Activated CD8-positive, alpha-beta memory T cell treated with anti-CD3 and anti-CD28 coated beads, Interleukin-2, amount 50 U/mL, for 48 hours (primary cell): ENCODE measurements at regions not wholly inside any gene's neighbourhood (a gene's known extent, or its start where the extent isn't known, plus 50 kb on each side); places are given as distances from the start of the nearest gene placed in this dataset.

Experiments used
- DNase-seq: peaks from one replicate; pipeline ENCODE4 v3.0.0-alpha.2; 2020

- DNase-seq: no peak
These were observed 248.9 kb upstream of the SLC24A2 start for GRCh38 chr9:20037699-20038098.

DNA sequence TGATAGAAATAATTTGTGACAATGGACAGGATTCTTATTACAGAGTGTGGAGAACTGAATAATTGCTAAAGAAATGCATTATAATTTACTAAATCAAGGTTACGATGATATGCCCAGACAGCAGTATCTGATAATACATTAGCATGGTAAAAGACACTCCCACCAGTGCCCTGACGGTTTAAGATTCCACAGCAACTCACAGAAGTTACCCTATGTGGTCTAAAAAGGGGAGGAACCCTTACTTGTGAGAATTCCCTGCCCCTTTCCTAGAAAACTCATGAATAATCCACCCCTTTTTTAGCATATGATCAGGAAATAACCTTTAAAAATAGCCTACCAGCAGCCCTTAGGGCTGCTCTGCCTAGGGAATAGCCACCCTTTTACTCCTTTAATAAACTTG lies 244.7 kb upstream of the SLC24A2 start:
- no peak for DNase-seq

DNA sequence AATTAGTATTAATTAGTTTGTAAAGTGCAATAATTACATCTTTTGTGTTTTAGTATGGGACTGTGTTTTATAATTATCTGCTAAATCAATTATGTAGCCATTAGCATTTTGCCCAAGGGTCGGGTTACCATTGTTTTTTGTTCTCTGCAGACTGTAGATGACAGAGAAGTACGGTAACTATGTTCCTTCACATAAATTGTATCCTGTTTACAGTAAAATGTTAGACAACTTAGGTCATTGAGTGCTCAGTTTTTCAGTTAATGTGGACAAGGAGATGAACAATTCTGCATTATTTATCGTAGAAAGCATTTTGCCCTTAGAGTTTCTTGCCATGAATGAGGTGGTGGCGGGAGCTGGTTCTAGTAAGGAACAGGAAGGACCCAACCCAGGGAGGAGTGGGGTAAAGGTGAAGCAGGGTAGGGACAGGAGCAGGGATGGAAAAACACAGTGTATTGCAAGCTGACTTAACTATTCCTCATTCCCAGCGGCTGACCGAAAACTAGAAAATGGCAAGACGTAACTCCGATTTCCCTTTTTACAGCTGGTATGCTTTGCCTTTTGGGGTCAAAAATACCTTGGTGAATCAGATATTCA lies 243.7 kb upstream of the SLC24A2 start:
- DNase-seq: no peak

DNA sequence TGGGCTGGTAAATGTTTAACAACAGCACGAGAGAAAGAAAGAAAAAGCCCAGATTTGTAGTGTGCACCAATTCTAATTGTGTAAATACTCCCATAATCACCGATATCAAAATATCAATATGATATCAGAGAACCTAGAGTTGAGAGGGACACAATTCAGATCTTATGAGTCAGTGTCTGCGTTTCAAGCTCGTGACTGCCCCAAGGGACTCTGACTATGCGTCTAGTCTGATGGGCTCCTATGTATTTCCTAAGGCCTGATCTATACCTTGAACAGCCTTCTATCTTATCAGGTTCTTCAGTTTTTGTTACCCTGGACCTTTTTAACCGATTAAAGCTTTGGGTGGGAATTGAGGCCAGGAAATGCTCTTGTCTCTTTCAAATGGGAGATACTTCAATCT lies 243.0 kb upstream of the SLC24A2 start:
- no peak for DNase-seq

DNA sequence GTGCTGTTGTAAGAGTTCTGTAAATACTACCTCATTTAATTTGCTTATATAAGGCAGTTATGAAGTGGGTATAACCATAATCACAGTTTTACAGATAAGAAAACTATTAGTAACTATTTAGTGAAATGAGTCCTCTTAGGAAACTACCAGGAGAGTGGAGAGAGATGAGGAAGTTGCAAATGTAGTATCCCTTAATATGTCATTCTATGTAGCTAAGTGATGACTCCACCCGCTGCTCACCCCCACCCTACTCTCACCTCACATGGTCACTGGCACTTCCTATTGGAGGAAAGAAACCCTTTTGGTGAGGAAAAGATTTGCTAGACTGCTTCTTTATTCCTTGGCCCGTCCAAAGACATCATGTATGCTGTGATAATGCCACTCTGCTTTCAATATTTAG lies 241.8 kb upstream of the SLC24A2 start:
- no peak for DNase-seq

- no peak for DNase-seq
These were observed 241.4 kb upstream of the SLC24A2 start for GRCh38 chr9:20030221-20030620.

DNA sequence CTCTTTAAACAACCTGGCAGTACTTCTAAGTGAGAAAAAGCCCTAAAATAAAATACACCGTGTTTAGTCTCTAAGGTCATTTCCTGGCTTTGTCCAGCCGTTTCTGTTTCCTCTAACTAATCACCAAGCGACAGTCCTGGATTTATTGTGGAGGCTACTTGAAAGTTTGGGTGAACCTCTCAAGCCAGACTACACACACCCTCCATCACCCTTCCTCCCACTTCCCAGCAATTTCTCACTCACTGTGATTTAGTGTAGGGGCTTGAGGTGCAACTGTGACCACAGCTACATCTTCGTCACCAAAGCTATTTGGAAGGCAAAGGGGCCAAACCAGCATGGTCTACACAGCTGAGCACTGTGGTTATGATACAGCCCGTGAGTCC lies 240.0 kb upstream of the SLC24A2 start:
- no peak for DNase-seq

DNA sequence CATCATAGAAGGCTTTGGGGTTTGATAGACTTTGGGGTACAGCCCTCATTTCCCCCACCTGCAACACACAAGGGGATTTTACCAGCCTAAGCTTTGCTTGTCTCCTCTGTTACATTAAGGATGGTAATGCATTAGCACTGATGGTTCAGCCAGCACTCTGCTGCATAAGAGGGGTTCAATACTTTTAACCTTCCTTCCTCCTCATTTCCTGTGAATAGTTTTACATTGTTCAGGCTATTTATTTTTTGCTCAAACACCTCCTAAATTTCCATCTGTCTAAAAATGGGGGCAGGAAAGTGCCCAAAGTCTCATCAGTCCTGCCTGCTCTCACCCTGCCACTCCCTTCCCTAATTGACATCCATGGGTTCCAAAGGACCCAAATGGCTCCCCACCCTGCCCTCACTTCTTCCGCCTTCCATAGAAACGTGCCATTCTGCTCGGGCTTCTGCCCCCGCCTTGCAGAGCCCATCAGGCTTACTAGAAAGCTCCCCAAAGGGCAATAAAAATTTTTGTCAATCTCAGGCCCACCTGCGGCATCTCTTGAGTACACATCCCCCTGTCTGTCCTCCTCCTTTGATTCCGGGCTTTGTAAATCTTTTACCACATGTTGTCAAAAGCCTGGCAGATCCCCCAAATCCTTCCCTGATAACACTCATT lies 239.5 kb upstream of the SLC24A2 start:
- no peak for DNase-seq

GRCh38 chr9:20023961-20024571 lies 235.2 kb upstream of the SLC24A2 start:
- DNase-seq: no peak

- DNase-seq: no peak
These were observed 234.5 kb upstream of the SLC24A2 start for GRCh38 chr9:20023210-20023905.

DNA sequence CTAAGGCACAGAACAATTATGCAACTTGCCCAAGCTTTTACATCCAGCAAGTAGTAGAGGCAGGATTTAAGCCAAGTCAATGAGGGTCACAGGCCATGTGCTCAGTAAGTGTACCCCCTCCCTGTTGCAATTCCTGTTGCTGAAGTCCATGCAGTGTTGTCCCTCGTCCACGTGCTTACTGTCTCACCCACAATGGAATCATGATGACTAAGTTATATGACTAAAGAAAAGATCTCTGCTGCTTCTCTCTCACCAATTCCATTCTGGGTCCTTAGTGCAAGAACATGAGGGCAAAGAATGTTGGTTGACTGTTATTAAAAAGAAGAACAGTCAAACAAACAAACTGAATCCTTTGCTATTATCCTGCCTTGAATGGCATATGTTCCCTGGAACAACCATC lies 233.6 kb upstream of the SLC24A2 start:
- no peak for DNase-seq

- DNase-seq: no peak
These were observed 227.8 kb upstream of the SLC24A2 start for GRCh38 chr9:20016611-20017010.

GRCh38 chr9:20015427-20015931 lies 226.6 kb upstream of the SLC24A2 start:
- no peak for DNase-seq

- no peak for DNase-seq
These were observed 225.3 kb upstream of the SLC24A2 start for GRCh38 chr9:20014168-20014567.

DNA sequence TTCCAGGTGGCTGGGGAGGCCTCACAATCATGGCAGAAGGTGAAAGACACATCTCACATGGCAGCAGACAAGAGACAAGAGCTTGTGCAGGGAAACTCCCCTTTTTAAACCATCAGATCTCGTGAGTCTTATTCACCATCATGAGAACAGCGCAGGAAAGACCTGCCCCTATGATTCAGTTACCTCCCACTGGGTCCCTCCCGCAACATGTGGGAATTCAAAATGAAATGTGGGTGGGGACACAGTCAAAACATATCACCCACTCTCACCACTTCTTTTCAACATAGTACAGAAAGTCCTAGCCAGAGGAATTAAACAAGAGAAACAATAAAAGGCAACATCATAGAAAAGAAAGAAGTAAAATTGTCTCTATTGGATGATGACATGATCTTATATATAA lies 223.4 kb upstream of the SLC24A2 start:
- no peak for DNase-seq

DNA sequence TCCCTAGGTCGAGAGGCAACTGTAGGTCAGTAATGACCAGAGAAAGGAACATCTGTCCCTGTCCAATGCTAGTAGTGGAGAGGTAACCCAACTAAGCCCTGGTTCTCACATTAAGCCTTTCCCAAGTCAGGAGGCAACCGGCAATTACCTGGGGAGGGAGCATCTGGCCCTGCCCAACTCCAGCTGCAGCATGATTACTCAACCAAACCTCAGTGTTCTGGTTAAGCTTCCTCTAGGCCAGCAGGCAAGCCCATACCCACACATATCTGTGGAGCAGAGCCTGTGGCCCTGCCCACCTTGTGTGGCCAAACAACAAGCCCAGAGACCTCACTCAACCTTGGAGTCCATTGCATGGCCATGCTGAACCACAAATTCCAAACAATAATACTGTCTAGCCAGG lies 220.8 kb upstream of the SLC24A2 start:
- no peak for DNase-seq

- no peak for DNase-seq
These were observed 213.2 kb upstream of the SLC24A2 start for GRCh38 chr9:20002011-20002410.

- no peak for DNase-seq
These were observed 212.2 kb upstream of the SLC24A2 start for GRCh38 chr9:20001058-20001457.

DNA sequence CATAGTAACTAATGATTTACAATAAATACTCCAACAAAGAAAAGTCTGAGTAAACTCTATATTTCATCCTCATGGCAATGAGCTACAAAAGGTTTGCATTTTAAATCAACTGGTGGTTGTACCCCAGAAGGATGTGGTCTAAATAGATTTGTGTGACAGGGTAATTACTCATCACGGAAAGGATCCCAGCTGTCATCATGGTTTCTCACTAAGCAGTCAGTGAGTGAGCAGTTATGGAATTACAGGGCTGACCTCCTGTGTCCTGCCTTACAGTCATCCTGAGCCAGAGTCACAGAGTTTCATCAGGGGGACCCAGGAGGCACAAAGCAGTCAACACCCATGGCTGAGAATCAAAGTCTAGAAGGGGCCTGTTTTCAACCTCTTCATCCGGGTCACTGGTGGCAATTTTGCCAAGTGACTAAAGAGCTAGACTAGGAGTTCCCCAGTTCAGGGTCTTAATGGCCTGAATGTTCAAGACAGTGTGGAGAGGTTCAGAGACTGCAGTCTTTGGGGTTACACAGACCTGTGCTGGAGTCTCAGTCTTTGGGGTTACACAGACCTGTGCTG lies 210.7 kb upstream of the SLC24A2 start:
- peak; percentile 70 for DNase-seq

- DNase-seq: no peak
These were observed 210.1 kb upstream of the SLC24A2 start for GRCh38 chr9:19998823-19999455.

DNA sequence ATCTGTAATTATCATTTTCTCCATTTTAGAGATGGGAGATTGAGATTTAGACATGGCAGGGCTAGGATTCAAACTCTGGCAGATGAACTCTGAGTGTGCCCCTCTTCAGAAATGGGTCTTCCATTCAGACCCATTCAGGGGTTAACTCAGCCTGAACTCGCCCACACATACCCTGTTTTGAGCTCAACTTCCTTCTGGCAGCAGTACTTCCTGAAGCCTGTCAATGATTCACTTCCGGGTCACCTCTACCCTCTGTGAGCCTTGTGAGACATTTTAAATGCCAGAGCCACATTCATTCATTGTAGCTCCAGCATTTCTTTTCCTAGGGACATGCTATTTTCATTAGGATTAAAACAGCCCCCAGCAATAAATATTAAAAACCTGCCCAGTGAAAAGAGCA lies 209.3 kb upstream of the SLC24A2 start:
- DNase-seq: no peak

- no peak for DNase-seq
These were observed 206.8 kb upstream of the SLC24A2 start for GRCh38 chr9:19995619-19996018.

DNA sequence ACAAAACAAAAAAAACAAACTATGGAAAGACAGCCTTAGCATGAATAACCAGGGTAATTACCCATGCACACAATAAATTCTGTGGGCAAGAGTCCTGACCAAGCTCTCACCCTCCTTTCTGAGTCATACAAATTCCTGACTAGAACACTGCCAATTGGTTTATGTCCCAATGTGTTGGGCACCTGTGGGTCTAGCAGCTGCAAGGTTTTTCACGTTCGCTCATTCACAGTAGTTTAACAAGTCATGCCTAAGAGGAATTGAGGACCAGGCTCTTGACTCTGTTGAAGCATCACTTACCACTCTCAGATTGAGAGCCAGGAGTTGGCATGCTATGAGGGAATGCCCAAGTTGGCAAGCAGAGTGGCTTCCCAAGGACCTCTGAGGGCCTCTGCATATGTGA lies 205.5 kb upstream of the SLC24A2 start:
- no peak for DNase-seq
